Fibroblast of lung (primary cell): ENCODE measurements at regions not wholly inside any gene's neighbourhood (a gene's known extent, or its start where the extent isn't known, plus 50 kb on each side); places are given as distances from the start of the nearest gene placed in this dataset.

Experiments
- DNase-seq, 2 donors: peaks; one replicate each; pipeline versions ENCODE4 v3.0.0 to v3.0.0-alpha.2; 2010; ENCODE audit warnings: low read depth in 2 of 2
- H2AFZ ChIP-seq: 2 replicates; pipeline ENCODE4 v1.5.1; 2012; ENCODE audit warnings: low read length, control low read depth, inconsistent platforms
- H3K27ac ChIP-seq: 2 replicates; pipeline ENCODE4 v1.5.1; 2011; ENCODE audit warnings: low read length, control low read depth; ENCODE audit not compliant: insufficient read depth
- H3K27me3 ChIP-seq: 2 replicates; pipeline ENCODE4 v1.5.1; 2011; ENCODE audit warnings: mild to moderate bottlenecking, low read length; ENCODE audit not compliant: control insufficient read depth, insufficient read depth
- H3K36me3 ChIP-seq: 2 replicates; pipeline ENCODE4 v1.5.1; 2011; ENCODE audit warnings: low read length; ENCODE audit not compliant: control insufficient read depth, insufficient read depth
- H3K4me1 ChIP-seq: 2 replicates; pipeline ENCODE4 v1.5.1; 2011; ENCODE audit warnings: low read length; ENCODE audit not compliant: control insufficient read depth, insufficient read depth; ENCODE audit errors: extremely low read depth
- H3K4me2 ChIP-seq: 2 replicates; pipeline ENCODE4 v1.5.1; 2011; ENCODE audit warnings: low read length, control low read depth; ENCODE audit not compliant: insufficient read depth; ENCODE audit errors: extremely low read depth
- H3K4me3 ChIP-seq, 4 experiments: fragments of 200-600 bp in 1 of 4; sonication (generic) in 1 of 4; replicated peaks in 1 of 4; 2 replicates each; pipeline ENCODE4 v1.5.1; 2011 to 2016; ENCODE audit warnings: low read length in 4 of 4, low read depth in 3 of 4, mild to moderate bottlenecking in 3 of 4, control low read depth in 2 of 4, inconsistent platforms in 1 of 4, mixed read lengths in 1 of 4; ENCODE audit not compliant: insufficient read depth in 1 of 4; ENCODE audit errors: control extremely low read depth in 1 of 4
- H3K79me2 ChIP-seq: 2 replicates; pipeline ENCODE4 v1.5.1; 2012; ENCODE audit warnings: mild to moderate bottlenecking, low read length, inconsistent platforms; ENCODE audit not compliant: control insufficient read depth, insufficient read depth
- H3K9ac ChIP-seq: 2 replicates; pipeline ENCODE4 v1.5.1; 2011; ENCODE audit warnings: mild to moderate bottlenecking, low read length, control low read depth; ENCODE audit not compliant: insufficient read depth
- H3K9me3 ChIP-seq: 2 replicates; pipeline ENCODE4 v1.5.1; 2012; ENCODE audit warnings: low read depth, low read length; ENCODE audit not compliant: control insufficient read depth, insufficient read depth
- H4K20me1 ChIP-seq: 2 replicates; pipeline ENCODE4 v1.5.1; 2011; ENCODE audit warnings: low read length; ENCODE audit not compliant: control insufficient read depth, insufficient read depth; ENCODE audit errors: extremely low read depth
- CTCF ChIP-seq, 2 donors: IDR thresholded peaks in 1 of 2; conservative IDR thresholded peaks in 1 of 2; 1 replicate in 1 of 2; 2 replicates in 1 of 2; pipeline ENCODE4 v1.5.1; 2011 to 2012; ENCODE audit warnings: low read length in 2 of 2, control low read depth in 1 of 2, inconsistent platforms in 1 of 2, low read depth in 1 of 2, mild to moderate bottlenecking in 1 of 2
- EZH2 ChIP-seq: IDR thresholded peaks from 2 replicates; pipeline ENCODE4 v1.5.1; 2012; ENCODE audit warnings: low read length, control low read depth, mild to moderate bottlenecking; ENCODE audit errors: missing control alignments

GRCh38 chr9:15081021-15081753, 171.0 kb upstream of the FREM1 start:
- H3K36me3 ChIP-seq = no peaks in the 10 kb centered on the region

GRCh38 chr9:15080401-15080800, 170.2 kb upstream of the FREM1 start:
- TF ChIP-seq CTCF (conservative IDR thresholded peaks at IDR 0.05 in 1 of 2, IDR thresholded peaks at IDR 0.05 in 1 of 2; ENCODE audit: low read depth in 1 of 2, low read length in 2 of 2) (no peak), EZH2 (no peak)
- H3K79me2 ChIP-seq = no peaks in the 10 kb centered on the region
- no peak overlapping the region for H3K9ac ChIP-seq
- H3K4me2 ChIP-seq = no peak overlapping the region
- H3K27ac ChIP-seq = no peak overlapping the region
- no peak for DNase-seq
- no peak overlapping the region for H3K4me3 ChIP-seq
- no peak overlapping the region for H2AFZ ChIP-seq
- H3K36me3 ChIP-seq = no peaks in the 10 kb centered on the region
- H4K20me1 ChIP-seq = no peaks in the 10 kb centered on the region
- H3K4me1 ChIP-seq = no peaks in the 10 kb centered on the region
- no peaks in the 10 kb centered on the region for H3K9me3 ChIP-seq
- H3K27me3 ChIP-seq = no peaks in the 10 kb centered on the region

More at GRCh38 chr9:15081021-15081753, 171.0 kb upstream of the FREM1 start:
- Histone ChIP-seq H3K27ac (no peak overlapping the region), H3K9ac (no peak overlapping the region), H2AFZ (no peak overlapping the region), H3K79me2 (no peaks in the 10 kb centered on the region), H4K20me1 (no peaks in the 10 kb centered on the region), H3K4me3 (no peak overlapping the region), H3K27me3 (no peaks in the 10 kb centered on the region), H3K9me3 (no peaks in the 10 kb centered on the region), H3K4me2 (no peak overlapping the region), H3K4me1 (no peaks in the 10 kb centered on the region)
- no peak for DNase-seq
- TF ChIP-seq CTCF (conservative IDR thresholded peaks at IDR 0.05 in 1 of 2, IDR thresholded peaks at IDR 0.05 in 1 of 2; ENCODE audit: low read depth in 1 of 2, low read length in 2 of 2) (no peak), EZH2 (no peak)

- no peaks in the 10 kb centered on the region for H3K9me3 ChIP-seq
- H3K79me2 ChIP-seq = no peaks in the 10 kb centered on the region
- H3K4me1 ChIP-seq = no peaks in the 10 kb centered on the region
- H3K9ac ChIP-seq = no peak overlapping the region
- no peak overlapping the region for H3K27ac ChIP-seq
- H2AFZ ChIP-seq = no peak overlapping the region
- no peaks in the 10 kb centered on the region for H3K36me3 ChIP-seq
- H3K4me3 ChIP-seq = no peak overlapping the region
- no peak overlapping the region for H3K4me2 ChIP-seq
- TF ChIP-seq CTCF (conservative IDR thresholded peaks at IDR 0.05 in 1 of 2, IDR thresholded peaks at IDR 0.05 in 1 of 2; ENCODE audit: low read depth in 1 of 2, low read length in 2 of 2) (no peak), EZH2 (no peak)
- no peaks in the 10 kb centered on the region for H4K20me1 ChIP-seq
- H3K27me3 ChIP-seq = no peaks in the 10 kb centered on the region
- DNase-seq = no peak
Measured at GRCh38 chr9:15079989-15080388, 169.8 kb upstream of the FREM1 start.
